ENCODE measurements at regions not wholly inside any gene's neighbourhood (a gene's known extent, or its start where the extent isn't known, plus 50 kb on each side); places are given as distances from the start of the nearest gene placed in this dataset.

GRCh38 chr1:82837766-82838465, 1037.2 kb downstream of the ADGRL2 start:
- Histone ChIP-seq H3K9me3 (ENCODE audit: low read depth, low read length) (no peaks in the 10 kb centered on the region), H3K36me3 (ENCODE audit: insufficient read depth, low read length) (no peaks in the 10 kb centered on the region), H3K27me3 (ENCODE audit: insufficient read depth, low read length) (no peaks in the 10 kb centered on the region), H3K4me2 (ENCODE audit: insufficient read depth, low read length) (no peak overlapping the region), H3K27ac (ENCODE audit: low read depth, low read length) (no peak overlapping the region), H3K79me2 (ENCODE audit: insufficient read depth, low read length) (no peaks in the 10 kb centered on the region), H4K20me1 (ENCODE audit: insufficient read depth, low read length) (no peaks in the 10 kb centered on the region), H3K4me3 (ENCODE audit: insufficient read depth, low read length) (no peak overlapping the region), H3K4me1 (ENCODE audit: insufficient read depth, low read length) (no peaks in the 10 kb centered on the region), H2AFZ (ENCODE audit: low read length) (no peak overlapping the region)
- no peak for DNase-seq (ENCODE audit: insufficient read length, low spot score, missing footprints)
- TF ChIP-seq CTCF (IDR thresholded peaks at IDR 0.05; ENCODE audit: extremely low read depth, low read depth, low read length), result no peak

DNA sequence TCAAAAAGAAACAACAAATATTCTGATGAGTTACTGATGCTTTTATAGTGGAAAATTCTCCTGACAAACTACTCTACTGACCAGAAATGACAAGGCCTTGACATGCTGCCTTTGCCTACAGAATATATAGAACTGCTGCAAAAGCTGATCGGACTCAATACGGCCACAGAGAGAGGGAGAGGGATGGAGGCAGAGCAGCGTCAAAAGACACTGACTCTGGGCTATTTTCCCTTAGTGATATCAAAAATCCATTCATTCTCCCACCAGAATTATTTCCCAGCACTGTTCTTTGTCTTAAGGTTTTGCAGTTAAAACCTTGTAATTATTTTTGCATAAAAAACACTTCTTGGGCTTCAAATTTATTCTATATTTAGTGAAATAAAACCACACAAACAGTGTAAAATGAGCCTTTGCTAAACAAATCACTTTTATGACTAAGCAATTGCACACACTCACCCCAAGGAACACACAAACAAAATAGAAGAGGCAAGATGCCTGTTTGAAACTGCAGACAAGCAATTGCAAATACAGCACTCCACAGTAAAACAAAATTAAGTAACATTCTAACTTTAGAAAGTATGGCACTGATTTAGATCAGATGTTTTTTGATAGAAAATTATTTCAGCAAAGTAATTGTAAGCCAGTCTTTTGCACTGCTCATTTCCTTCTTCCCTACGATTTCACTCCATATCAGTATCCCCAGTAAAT, 1036.4 kb downstream of the ADGRL2 start:
- Histone ChIP-seq H3K27ac (ENCODE audit: low read depth, low read length) (no peak overlapping the region), H3K4me2 (ENCODE audit: insufficient read depth, low read length) (no peak overlapping the region)

GRCh38 chr1:82836213-82836972, 1035.7 kb downstream of the ADGRL2 start:
- Histone ChIP-seq H4K20me1 (ENCODE audit: insufficient read depth, low read length) (no peaks in the 10 kb centered on the region), H3K27ac (ENCODE audit: low read depth, low read length) (no peak overlapping the region), H3K79me2 (ENCODE audit: insufficient read depth, low read length) (no peaks in the 10 kb centered on the region), H3K4me2 (ENCODE audit: insufficient read depth, low read length) (no peak overlapping the region), H2AFZ (ENCODE audit: low read length) (no peak overlapping the region), H3K27me3 (ENCODE audit: insufficient read depth, low read length) (no peaks in the 10 kb centered on the region), H3K4me1 (ENCODE audit: insufficient read depth, low read length) (no peaks in the 10 kb centered on the region), H3K4me3 (ENCODE audit: insufficient read depth, low read length) (no peak overlapping the region), H3K36me3 (ENCODE audit: insufficient read depth, low read length) (no peaks in the 10 kb centered on the region), H3K9me3 (ENCODE audit: low read depth, low read length) (no peaks in the 10 kb centered on the region)
- no peak for DNase-seq (ENCODE audit: insufficient read length, low spot score, missing footprints)
- no peak for TF ChIP-seq CTCF (IDR thresholded peaks at IDR 0.05; ENCODE audit: extremely low read depth, low read depth, low read length)

More for the DNA sequence above, 1036.4 kb downstream of the ADGRL2 start:
- no peak overlapping the region for H2AFZ ChIP-seq (ENCODE audit: low read length)
- H3K4me1 ChIP-seq (ENCODE audit: insufficient read depth, low read length), result no peaks in the 10 kb centered on the region
- no peaks in the 10 kb centered on the region for H3K36me3 ChIP-seq (ENCODE audit: insufficient read depth, low read length)
- no peaks in the 10 kb centered on the region for H3K79me2 ChIP-seq (ENCODE audit: insufficient read depth, low read length)
- no peaks in the 10 kb centered on the region for H3K9me3 ChIP-seq (ENCODE audit: low read depth, low read length)
- no peaks in the 10 kb centered on the region for H4K20me1 ChIP-seq (ENCODE audit: insufficient read depth, low read length)
- no peak for TF ChIP-seq CTCF (IDR thresholded peaks at IDR 0.05; ENCODE audit: extremely low read depth, low read depth, low read length)
- H3K27me3 ChIP-seq (ENCODE audit: insufficient read depth, low read length), result no peaks in the 10 kb centered on the region
- no peak overlapping the region for H3K4me3 ChIP-seq (ENCODE audit: insufficient read depth, low read length)
- no peak for DNase-seq (ENCODE audit: insufficient read length, low spot score, missing footprints)
